Stimulated activated naive CD8-positive, alpha-beta T cell treated with anti-CD3 and anti-CD28 coated beads, Interleukin-15, amount 100 ng/mL, for 72 hours (primary cell): ENCODE measurements at regions not wholly inside any gene's neighbourhood (a gene's known extent, or its start where the extent isn't known, plus 50 kb on each side); places are given as distances from the start of the nearest gene placed in this dataset.

ENCODE experiments used
- ATAC-seq: fragments of 150-1000 bp; cut with Tn5 transposase; 2 replicates; pipeline ENCODE4 v1.10.0; 2021; ENCODE audit warnings: mild to moderate bottlenecking, moderate library complexity
- DNase-seq, 2 donors: peaks; one replicate each; pipeline ENCODE4 v3.0.0; 2021 to 2022
- H3K27ac Mint-ChIP-seq, 2 donors: one replicate each; pipeline ENCODE4 v1.8.0; 2022; ENCODE audit warnings: mild to moderate bottlenecking in 2 of 2, mixed read lengths in 2 of 2, moderate library complexity in 2 of 2
- H3K27me3 Mint-ChIP-seq: one replicate; pipeline ENCODE4 v1.8.0; 2022; ENCODE audit warnings: mixed read lengths
- H3K4me1 Mint-ChIP-seq: one replicate; pipeline ENCODE4 v1.8.0; 2022; ENCODE audit warnings: mild to moderate bottlenecking, mixed read lengths
- H3K4me3 Mint-ChIP-seq, 2 donors: one replicate each; pipeline ENCODE4 v1.8.0; 2022; ENCODE audit warnings: mild to moderate bottlenecking in 2 of 2, mixed read lengths in 2 of 2, moderate library complexity in 1 of 2
- H3K9me3 Mint-ChIP-seq, 2 donors: one replicate each; pipeline ENCODE4 v1.8.0; 2022; ENCODE audit warnings: mixed read lengths in 2 of 2

DNA sequence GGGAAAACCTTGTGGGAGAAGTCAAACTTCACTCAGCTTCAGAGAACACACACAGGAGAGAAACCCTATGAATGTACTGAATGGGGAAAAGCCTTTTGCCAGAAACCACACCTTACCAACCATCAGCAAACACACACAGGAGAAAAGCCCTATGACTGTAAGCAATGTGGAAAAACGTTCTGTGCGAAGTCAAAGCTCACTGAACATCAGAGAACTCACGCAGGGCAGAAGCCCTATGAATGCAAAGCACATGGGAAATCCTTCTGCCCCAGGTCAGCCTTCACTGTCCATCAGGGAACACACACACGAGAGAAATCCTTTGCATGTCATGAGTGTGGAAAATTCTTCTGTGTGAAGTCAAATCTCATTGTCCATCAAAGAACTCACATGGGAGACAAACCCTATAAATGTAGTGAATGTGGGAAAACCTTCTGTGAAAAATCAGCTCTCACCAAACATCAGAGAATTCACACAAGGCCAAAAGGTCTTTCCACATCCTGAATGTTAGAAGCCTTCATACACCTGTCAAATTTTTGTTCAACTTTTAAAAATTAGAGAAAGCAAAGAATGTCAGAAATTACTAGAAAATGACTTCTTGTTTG lies 199.4 kb downstream of the SMIM20 start:
- DNase-seq: no peak
- no peak for ATAC-seq
- Mint-ChIP-seq H3K27me3 (peaks cover 50% of the 10 kb centered on the region), H3K4me3 (no peak overlapping the region), H3K9me3 (peaks cover 21 to 22% of the 10 kb centered on the region in 2 donors), H3K27ac (no peak overlapping the region), H3K4me1 (no peaks in the 10 kb centered on the region)

DNA sequence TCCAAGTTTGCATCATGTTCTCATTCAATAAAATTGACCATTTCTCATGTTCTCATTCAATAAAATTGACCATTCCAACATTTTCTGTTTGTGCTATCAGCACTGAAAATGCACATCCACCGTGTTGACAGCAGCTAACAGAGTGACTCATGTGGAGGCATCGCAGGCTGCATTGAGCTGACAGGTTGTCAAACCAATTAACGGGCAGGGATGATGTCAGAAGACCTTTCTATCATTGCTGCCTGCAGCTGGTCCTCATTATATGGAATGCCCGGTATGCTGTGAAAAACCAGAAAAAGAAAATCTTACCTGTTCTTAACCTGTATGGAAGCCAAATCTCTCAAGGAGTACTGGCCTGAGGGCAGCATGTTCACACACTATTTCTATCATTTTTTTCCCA lies 202.0 kb downstream of the SMIM20 start:
- ATAC-seq (no peak), DNase-seq (no peak)
- Mint-ChIP-seq H3K4me3 (no peak overlapping the region), H3K27me3 (peaks cover 55% of the 10 kb centered on the region), H3K9me3 (peaks cover 12 to 24% of the 10 kb centered on the region in 2 donors), H3K4me1 (no peaks in the 10 kb centered on the region), H3K27ac (no peak overlapping the region)

GRCh38 chr4:26120098-26120825 lies 200.6 kb upstream of the RBPJ start:
- Mint-ChIP-seq H3K27ac (no peak overlapping the region), H3K27me3 (peaks cover 61% of the 10 kb centered on the region), H3K9me3 (peaks cover 0 to 5% of the 10 kb centered on the region in 2 donors), H3K4me3 (no peak overlapping the region), H3K4me1 (no peaks in the 10 kb centered on the region)
- ATAC-seq (no peak), DNase-seq (no peak)

- DNase-seq: no peak
- H3K4me3 Mint-ChIP-seq: no peak overlapping the region
- peaks cover 2 to 12% of the 10 kb centered on the region in 2 donors for H3K9me3 Mint-ChIP-seq
- ATAC-seq: no peak
- H3K4me1 Mint-ChIP-seq: peaks cover 12% of the 10 kb centered on the region
- H3K27ac Mint-ChIP-seq: no peak overlapping the region
- peaks cover 69% of the 10 kb centered on the region for H3K27me3 Mint-ChIP-seq
Observed at GRCh38 chr4:26122690-26123089, 198.1 kb upstream of the RBPJ start.

GRCh38 chr4:26124753-26125321 lies 196.0 kb upstream of the RBPJ start:
- ATAC-seq: no peak
- H3K9me3 Mint-ChIP-seq: peaks cover 16 to 25% of the 10 kb centered on the region in 2 donors

DNA sequence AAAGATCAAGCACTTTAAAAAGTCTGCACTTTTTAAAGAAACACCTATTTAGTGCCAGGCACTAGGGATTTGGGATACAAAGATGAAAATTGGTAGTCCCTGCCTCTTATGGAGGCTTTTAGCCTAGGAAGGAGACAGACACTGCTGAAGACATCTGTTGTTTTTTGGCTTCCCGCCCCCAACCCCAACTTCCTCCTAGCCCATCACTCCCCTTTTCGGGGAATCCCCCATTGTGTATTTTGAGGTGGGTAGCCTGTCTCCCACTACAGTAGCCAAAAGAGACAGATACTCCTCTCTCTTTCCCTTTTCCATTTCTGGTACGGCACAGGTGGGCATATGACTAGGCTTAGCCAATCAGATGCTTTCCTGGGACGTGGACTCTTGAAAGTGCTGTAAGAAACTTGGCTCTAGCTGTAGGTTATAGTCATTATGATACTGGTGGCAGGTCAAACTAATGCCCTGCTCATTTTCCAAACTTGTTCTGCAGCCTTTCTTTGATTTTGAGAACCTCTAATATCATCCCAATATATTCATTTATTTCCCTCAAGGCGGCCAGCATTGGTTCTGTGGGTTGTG lies 194.6 kb upstream of the RBPJ start:
- Mint-ChIP-seq H3K4me3 (no peak overlapping the region), H3K27ac (peak overlapping the region in 1 of 2 donors; percentile 74), H3K4me1 (peaks cover 23% of the 10 kb centered on the region), H3K9me3 (peaks cover 16 to 25% of the 10 kb centered on the region in 2 donors), H3K27me3 (peaks cover 41% of the 10 kb centered on the region)
- no peak for DNase-seq
- peak; percentile 21 for ATAC-seq

More at GRCh38 chr4:26124753-26125321, 196.0 kb upstream of the RBPJ start:
- DNase-seq: no peak
- Mint-ChIP-seq H3K27ac (no peak overlapping the region), H3K4me3 (no peak overlapping the region), H3K4me1 (peaks cover 12% of the 10 kb centered on the region), H3K27me3 (peaks cover 55% of the 10 kb centered on the region)

- Mint-ChIP-seq H3K4me1 (peaks cover 31% of the 10 kb centered on the region), H3K27me3 (peaks cover 34% of the 10 kb centered on the region), H3K9me3 (peaks cover 16 to 25% of the 10 kb centered on the region in 2 donors), H3K4me3 (no peak overlapping the region), H3K27ac (no peak overlapping the region)
- DNase-seq: no peak
- no peak for ATAC-seq
Observed at GRCh38 chr4:26126994-26127393, 193.8 kb upstream of the RBPJ start.

GRCh38 chr4:26127851-26128337 lies 192.9 kb upstream of the RBPJ start:
- Mint-ChIP-seq H3K27ac (no peak overlapping the region), H3K9me3 (peaks cover 16 to 25% of the 10 kb centered on the region in 2 donors), H3K27me3 (peaks cover 28% of the 10 kb centered on the region), H3K4me3 (no peak overlapping the region), H3K4me1 (peaks cover 40% of the 10 kb centered on the region)
- ATAC-seq: no peak
- DNase-seq: no peak

DNA sequence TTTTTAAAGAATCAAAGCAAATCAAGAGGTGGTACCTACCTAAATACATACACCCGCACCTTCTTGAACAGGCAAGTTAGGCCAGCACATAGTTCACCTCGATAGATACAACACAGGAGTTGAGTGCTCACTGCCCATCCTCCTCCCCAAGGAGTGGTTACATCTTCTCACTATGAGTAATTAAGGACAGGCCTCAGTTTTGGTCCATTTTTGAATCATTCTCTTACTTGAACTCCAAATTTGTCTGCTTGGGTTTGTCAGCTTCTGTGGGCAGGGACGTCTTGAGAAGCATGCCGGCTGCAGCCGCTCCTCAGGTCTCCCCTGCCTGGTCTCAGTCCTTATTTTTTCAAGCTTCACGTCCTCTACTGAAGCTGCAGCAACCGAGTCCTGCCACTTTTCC lies 190.6 kb upstream of the RBPJ start:
- Mint-ChIP-seq H3K4me3 (no peak overlapping the region), H3K27me3 (peaks cover 33% of the 10 kb centered on the region), H3K4me1 (peaks cover 56% of the 10 kb centered on the region), H3K9me3 (peaks cover 25 to 28% of the 10 kb centered on the region in 2 donors), H3K27ac (no peak overlapping the region)
- peak; percentile 23 to 54 for DNase-seq
- ATAC-seq: peak; percentile 82

DNA sequence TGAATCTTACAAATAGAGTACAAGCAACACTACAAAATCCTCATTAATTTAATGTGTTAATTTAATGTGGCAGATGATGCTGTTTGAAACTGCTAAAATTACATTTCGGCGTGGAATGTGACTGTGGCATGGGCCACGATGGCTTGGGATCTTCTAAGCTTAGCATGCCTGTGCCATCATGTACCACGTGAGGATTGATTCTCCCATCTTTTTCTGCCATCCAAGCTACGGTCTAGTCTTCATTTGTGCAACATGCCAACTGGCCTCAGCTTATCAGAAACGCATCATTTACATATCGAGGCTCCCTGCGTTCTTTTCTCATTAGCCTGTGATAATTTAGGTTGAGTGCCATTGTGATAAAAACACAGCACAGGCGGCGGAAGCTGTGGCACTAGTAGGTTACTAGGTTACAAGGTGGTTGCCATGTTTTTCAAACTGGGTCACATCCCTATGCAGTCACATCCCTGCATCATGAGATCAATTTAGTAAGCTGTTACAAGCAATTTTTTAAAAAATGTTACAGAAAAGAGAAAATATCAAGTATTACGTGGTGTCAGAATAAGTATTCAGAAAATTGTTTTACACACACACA lies 189.9 kb upstream of the RBPJ start:
- H3K27me3 Mint-ChIP-seq: peaks cover 35% of the 10 kb centered on the region
- peak overlapping the region in 1 of 2 donors; percentile 41 for H3K27ac Mint-ChIP-seq
- H3K9me3 Mint-ChIP-seq: peaks cover 33 to 36% of the 10 kb centered on the region in 2 donors
- ATAC-seq: no peak
- H3K4me3 Mint-ChIP-seq: peak overlapping the region in 1 of 2 donors; percentile 5
- peaks cover 59% of the 10 kb centered on the region for H3K4me1 Mint-ChIP-seq
- DNase-seq: no peak

- Mint-ChIP-seq H3K4me1 (peaks cover 57% of the 10 kb centered on the region), H3K27me3 (peaks cover 34% of the 10 kb centered on the region), H3K4me3 (peak overlapping the region; percentile 25 to 48), H3K27ac (no peak overlapping the region), H3K9me3 (peaks cover 37 to 39% of the 10 kb centered on the region in 2 donors)
- ATAC-seq (peak; percentile 79), DNase-seq (peak; percentile 16 to 64)
Observed at GRCh38 chr4:26131711-26132110, 189.1 kb upstream of the RBPJ start.

DNA sequence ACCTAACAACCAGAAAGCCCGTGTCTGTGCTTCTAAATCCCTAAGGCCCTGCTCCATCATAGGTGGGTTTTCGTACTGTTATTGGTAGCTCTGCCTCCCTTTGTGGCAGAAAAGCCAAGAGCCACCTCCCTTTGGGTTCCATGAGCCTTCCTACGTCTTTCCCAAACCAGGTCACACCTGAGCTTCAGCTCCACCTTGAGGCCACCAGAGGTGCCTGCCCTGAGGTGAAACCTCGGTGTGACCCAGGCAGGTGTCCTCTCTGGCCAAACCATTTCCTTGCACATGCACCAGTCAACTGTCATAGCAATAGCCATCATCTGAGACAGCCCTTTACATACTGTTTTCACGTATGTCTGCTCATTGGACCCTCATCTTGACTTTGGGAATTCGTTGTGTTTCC lies 188.0 kb upstream of the RBPJ start:
- peaks cover 29 to 35% of the 10 kb centered on the region in 2 donors for H3K9me3 Mint-ChIP-seq
- peaks cover 56% of the 10 kb centered on the region for H3K4me1 Mint-ChIP-seq
- H3K27me3 Mint-ChIP-seq: peaks cover 23% of the 10 kb centered on the region
- H3K27ac Mint-ChIP-seq: no peak overlapping the region
- H3K4me3 Mint-ChIP-seq: no peak overlapping the region
- ATAC-seq (no peak), DNase-seq (no peak)

DNA sequence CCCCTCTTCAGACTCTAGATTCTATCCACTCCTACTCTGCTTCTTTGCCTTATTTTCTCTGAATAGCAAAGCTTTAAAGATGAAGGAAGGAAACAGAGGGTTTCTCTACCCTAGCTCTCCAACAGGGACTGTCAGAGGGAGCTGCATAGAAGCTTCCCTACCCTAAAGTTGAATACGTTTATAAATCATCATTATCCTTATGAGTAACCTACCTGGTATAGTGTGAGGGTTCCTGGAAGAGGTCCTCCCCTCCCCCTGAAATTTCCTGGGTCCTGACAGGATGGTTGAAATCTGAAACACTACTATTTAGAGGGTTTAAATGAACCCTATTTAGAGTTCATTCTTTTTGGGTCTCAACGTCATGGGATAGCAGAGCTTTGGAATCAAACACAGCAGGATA lies 187.0 kb upstream of the RBPJ start:
- Mint-ChIP-seq H3K9me3 (peaks cover 20 to 25% of the 10 kb centered on the region in 2 donors), H3K27me3 (peaks cover 20% of the 10 kb centered on the region), H3K4me1 (peaks cover 56% of the 10 kb centered on the region), H3K4me3 (no peak overlapping the region), H3K27ac (no peak overlapping the region)
- no peak for DNase-seq
- ATAC-seq: peak; percentile 49

- Mint-ChIP-seq H3K4me1 (peaks cover 53% of the 10 kb centered on the region), H3K4me3 (no peak overlapping the region), H3K9me3 (peaks cover 12 to 22% of the 10 kb centered on the region in 2 donors), H3K27ac (no peak overlapping the region), H3K27me3 (peaks cover 20% of the 10 kb centered on the region)
- ATAC-seq (no peak), DNase-seq (no peak)
Observed at GRCh38 chr4:26135331-26135730, 185.5 kb upstream of the RBPJ start.

DNA sequence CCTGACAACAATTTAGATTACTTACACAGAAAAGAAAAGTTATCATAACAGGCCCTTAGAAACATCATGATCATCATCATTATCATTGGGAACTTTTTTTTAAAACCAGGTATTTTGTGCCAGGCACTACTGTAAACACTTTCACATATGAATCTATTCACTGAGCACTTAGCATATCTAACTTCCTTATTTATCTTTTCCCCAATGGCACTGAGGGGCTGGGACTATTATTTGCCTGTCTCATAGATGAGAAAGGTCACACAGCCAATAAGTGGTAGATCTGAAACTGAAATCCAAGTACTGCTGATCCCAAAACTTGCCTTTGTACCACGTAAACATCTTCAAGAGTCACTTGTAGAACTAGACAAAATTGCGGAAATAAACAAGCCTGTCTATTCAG lies 184.2 kb upstream of the RBPJ start:
- H3K4me1 Mint-ChIP-seq: peaks cover 43% of the 10 kb centered on the region
- no peak for DNase-seq
- H3K4me3 Mint-ChIP-seq: no peak overlapping the region
- no peak overlapping the region for H3K27ac Mint-ChIP-seq
- peaks cover 20% of the 10 kb centered on the region for H3K27me3 Mint-ChIP-seq
- peaks cover 12 to 22% of the 10 kb centered on the region in 2 donors for H3K9me3 Mint-ChIP-seq
- ATAC-seq: no peak
